ENCODE measurements at regions not wholly inside any gene's neighbourhood (a gene's known extent, or its start where the extent isn't known, plus 50 kb on each side); places are given as distances from the start of the nearest gene placed in this dataset.
"Not testable (repeated sequence)": the region's sequence is repeated elsewhere in the genome, so short reads cannot be mapped to it uniquely, and the experiment has no call there.

DNA sequence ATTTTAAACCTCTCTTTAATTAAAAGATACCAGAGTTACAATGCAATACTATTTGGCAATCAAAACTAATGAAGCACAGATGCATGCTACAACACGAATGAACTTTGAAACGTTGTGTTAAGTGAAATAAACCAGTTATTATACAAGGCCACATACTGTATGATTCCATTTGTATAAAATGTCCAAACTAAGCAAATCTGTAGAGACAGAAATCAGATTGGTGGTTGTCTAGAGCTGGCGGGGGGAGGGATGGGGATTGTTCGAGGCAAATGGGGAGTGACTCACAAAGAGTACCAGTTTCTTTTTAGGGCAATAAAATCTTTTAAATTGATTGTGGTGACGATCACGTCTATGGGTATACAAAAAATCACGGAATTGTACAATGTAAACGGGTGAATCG is 677.0 kb downstream of the NTRK3 start:
- DNase-seq (ENCODE audit: low read depth in 3 of 3), result no peak

DNA sequence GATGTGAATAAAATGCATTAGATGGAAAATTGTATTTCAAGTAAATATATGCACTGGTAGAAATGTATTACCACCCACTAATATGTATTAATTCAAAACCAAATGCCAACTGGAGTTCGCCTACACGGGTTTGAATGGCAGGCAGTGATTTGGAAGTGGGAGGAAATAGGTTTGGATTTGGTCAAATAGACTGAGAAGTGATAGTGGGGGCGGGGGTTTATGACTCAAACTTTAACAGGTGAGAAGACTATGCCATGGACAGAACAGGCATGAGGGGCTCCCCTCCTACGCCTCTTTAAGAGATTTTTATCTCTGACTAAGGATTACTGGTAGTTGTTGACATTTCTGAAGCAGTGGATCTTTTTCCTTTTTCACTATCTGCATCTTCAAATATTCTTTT is 677.8 kb downstream of the NTRK3 start:
- DNase-seq (ENCODE audit: low read depth in 3 of 3), result no peak

DNA sequence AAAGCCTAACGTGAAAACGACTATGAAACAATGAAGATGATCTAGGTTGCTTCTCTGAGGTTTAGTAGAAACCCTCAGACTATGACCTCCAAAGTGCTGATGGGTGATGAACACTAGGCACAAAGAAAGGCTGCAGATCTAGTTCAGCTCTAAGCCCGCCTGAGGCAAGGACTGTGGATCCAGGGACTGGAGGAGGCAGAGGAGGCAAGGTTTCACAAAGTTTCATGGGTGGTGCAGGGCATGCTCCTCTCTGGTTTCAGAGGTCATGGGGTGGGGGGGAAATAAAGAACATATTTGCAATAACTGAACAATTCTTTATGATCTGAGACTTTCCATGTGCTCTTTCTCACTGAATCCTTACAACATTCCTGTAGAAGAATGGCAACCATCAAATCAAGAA is 679.2 kb downstream of the NTRK3 start:
- no peak for DNase-seq (ENCODE audit: low read depth in 3 of 3)

GRCh38 chr15:87576486-87577176 is 679.9 kb downstream of the NTRK3 start:
- no peak for DNase-seq (ENCODE audit: low read depth in 3 of 3)

DNA sequence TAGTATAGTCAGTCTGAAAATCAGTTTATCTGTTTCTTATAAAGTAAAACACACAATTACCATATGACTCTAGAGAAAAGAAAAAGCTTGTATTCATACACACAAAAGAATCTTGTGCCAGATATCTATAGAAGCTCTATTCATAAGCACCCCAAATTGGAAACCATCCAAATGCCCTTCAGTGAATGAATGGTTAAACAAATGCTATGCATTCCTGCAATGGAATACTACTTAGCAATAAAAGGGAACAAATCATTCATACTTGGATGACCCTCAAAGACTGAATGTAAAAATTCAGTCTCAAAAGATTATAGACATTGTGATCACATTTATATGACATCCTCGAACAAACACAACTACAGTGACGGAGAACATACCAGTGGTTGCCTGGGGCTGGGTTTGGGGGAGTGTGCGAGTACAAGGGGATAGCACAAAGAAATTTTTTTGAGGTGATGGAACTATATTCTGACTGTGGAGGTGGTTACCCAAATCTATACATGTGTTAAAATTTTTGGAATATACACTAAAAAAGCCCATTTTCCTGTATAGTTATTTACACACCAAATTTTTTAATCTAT is 680.6 kb downstream of the NTRK3 start:
- DNase-seq (ENCODE audit: low read depth in 3 of 3), result no peak

GRCh38 chr15:87573534-87573933 is 683.0 kb downstream of the NTRK3 start:
- no peak for DNase-seq (ENCODE audit: low read depth in 3 of 3)

DNA sequence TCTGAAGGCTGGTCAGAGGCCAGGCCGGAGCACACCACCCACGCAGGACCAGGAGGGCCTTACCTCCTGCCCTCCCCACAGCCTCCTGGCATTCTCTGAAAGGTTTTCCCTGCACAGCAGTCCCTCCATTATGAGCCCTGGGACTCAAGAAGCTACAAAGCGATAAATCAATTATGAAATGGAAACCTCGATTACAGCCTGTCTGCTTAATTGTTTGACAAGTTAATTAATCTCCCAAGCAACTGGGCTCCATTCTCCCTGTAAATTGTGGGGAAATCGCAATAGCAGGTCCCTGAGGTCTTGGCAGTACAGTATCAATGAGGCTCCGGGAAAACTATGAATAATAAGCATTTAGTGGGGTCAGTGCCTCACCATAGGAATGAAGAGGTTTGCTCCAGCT is 683.5 kb downstream of the NTRK3 start:
- no peak for DNase-seq (ENCODE audit: low read depth in 3 of 3)

- DNase-seq (ENCODE audit: low read depth in 3 of 3), result no peak
These were observed 684.1 kb downstream of the NTRK3 start for GRCh38 chr15:87572381-87572910.

DNA sequence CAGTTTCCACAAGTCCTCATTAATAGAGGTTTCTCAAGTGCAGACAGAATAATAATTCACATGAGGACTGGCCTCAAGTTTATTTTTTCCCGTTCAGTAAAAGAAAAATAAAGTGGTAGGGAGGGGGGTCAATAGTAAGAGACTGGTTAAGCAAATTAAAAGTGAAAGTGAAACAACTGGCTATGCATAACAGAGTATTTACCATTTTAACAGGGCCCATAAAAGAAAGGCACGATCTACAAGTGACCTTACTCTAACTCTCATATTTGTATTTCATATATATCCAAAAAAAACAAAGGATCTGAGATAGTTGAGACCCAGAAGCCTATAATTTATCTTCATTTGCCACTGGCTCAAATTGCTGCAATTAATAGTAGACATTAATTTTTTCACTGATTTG is 686.3 kb downstream of the NTRK3 start:
- no peak for DNase-seq (ENCODE audit: low read depth in 3 of 3)

GRCh38 chr15:87569581-87569980 is 687.0 kb downstream of the NTRK3 start:
- no peak for DNase-seq (ENCODE audit: low read depth in 3 of 3)

GRCh38 chr15:87567406-87568030 is 689.0 kb downstream of the NTRK3 start:
- DNase-seq (ENCODE audit: low read depth in 3 of 3), result no peak

DNA sequence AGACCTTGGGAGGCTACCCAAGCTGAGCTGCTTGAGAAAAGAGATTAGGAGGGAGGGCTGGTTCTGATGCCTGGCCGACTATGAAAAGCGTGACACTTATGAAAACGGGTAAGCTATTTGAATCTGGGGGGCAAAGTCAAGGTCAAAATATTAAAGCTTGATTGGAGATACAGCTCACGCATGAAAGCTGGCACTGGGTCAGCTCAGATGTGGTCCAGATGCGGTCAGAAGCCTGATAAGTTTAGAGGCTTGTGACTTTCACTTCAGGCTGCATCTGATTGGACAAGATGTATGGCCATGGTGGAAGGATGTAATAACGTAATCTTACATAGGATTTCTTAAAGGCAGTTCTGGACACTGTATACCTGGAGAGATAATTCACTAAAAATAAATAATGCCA is 690.3 kb downstream of the NTRK3 start:
- no peak for DNase-seq (ENCODE audit: low read depth in 3 of 3)

DNA sequence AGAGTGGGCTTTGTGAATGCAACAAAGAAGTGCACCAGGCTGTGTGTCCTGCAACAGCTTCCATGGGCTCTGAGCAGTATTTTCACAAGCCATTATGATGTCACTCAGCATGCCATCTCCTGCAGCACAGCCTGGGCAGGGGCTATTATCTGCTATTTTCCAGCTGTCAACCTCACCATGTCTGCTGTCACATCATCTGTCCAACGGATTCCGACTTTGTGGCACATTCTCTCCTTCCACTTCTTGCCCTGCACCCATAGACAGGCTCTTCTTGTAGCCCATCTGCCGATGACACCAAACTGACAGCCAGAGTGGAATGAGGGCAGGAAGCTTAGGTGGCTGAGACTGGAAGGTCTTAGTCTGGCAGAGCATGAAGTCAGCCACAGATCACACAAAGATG is 691.9 kb downstream of the NTRK3 start:
- no peak for DNase-seq (ENCODE audit: low read depth in 3 of 3)

GRCh38 chr15:87563869-87564268 is 692.7 kb downstream of the NTRK3 start:
- no peak for DNase-seq (ENCODE audit: low read depth in 3 of 3)

DNA sequence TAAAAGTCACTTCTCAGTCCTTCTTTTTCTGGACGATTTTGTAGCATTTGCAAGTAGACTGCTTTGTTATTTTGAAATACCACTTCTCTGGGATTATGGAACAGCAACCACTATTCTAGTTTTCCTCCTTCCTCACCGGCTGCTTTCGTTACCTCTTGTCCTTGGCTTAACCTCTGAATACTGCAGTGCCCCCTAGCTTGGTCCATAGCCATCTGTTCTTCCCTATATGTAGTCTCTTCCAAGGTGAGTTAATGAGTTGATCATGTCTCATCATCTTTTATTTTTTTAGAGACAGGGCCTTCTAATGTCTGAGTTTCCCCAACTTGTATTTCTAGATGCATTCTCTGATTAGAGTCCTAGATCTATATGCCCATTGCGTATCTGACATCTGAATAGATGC is 694.3 kb downstream of the NTRK3 start:
- no peak for DNase-seq (ENCODE audit: low read depth in 3 of 3)

- no peak for DNase-seq (ENCODE audit: low read depth in 3 of 3)
These were observed 694.9 kb downstream of the NTRK3 start for GRCh38 chr15:87561641-87562040.

- DNase-seq (ENCODE audit: low read depth in 3 of 3), result no peak
These were observed 698.7 kb downstream of the NTRK3 start for GRCh38 chr15:87557881-87558280.

DNA sequence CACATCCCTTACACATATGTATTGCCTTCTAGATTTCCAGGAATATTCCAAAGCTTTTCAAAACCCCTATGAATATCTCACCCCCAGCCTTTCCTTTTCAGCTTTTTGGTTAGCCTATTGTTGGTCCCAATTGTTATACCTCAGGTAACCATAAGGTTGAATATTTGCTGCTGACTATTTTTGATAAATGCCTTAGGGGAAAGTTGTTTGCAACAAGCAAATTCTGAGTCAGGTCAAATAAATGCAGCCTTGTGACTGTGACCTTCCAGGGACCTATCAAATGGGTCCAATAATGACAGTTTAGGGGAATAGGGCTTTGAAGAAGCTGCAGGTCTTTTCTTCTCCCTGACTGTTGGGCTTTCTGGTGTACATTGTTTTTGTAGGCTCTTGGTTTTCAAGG is 699.7 kb downstream of the NTRK3 start:
- DNase-seq (ENCODE audit: low read depth in 3 of 3), result no peak

DNA sequence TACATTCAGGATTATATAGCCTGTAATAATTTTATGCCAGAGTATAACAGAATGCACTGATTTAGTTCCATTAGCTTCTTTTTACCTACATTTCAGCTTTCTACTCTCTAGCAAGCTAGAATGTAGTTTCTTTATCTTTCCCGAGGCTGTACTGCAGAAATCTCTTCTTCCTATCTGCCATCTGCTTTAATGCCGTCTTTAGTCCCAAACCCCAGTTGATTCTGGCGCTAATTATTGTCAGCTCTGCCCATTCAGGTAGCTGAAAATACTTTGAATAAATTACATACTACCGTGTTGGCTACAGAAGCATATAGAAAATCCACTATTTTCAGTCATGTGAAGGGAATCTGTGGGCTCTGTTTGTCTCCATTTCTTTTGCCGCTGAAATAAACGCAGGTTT is 706.7 kb downstream of the NTRK3 start:
- no peak for DNase-seq (ENCODE audit: low read depth in 3 of 3)

- no peak for DNase-seq (ENCODE audit: low read depth in 3 of 3)
These were observed 707.2 kb downstream of the NTRK3 start for GRCh38 chr15:87549296-87549695.

GRCh38 chr15:87548590-87548989 is 707.9 kb downstream of the NTRK3 start:
- DNase-seq (ENCODE audit: low read depth in 3 of 3), result not testable (repeated sequence)

- no peak for DNase-seq (ENCODE audit: low read depth in 3 of 3)
These were observed 708.9 kb downstream of the NTRK3 start for GRCh38 chr15:87547470-87548181.

Measured in stimulated activated CD4-positive, alpha-beta T cell treated with anti-CD3 and anti-CD28 coated beads, TNF-alpha, amount 100 ng/mL, for 24 hours (primary cell).